ENCODE measurements at regions not wholly inside any gene's neighbourhood (a gene's known extent, or its start where the extent isn't known, plus 50 kb on each side); places are given as distances from the start of the nearest gene placed in this dataset.

GRCh38 chr6:151701911-151702562, 105.4 kb upstream of the ESR1 start:
- TF ChIP-seq POLR2AphosphoS5 (IDR thresholded peaks at IDR 0.05) (no peak), POLR2A (IDR thresholded peaks at IDR 0.05; ENCODE audit: low read depth) (no peak), CTCF (IDR thresholded peaks at IDR 0.05) (no peak), EP300 (IDR thresholded peaks at IDR 0.05) (no peak)
